T-helper 2 cell treated with Interferon-gamma antibody and Interleukin-4, amounts not matched to agents 5 μg/mL and 100 μg/mL, for 36 hours (primary cell): ENCODE measurements at regions not wholly inside any gene's neighbourhood (a gene's known extent, or its start where the extent isn't known, plus 50 kb on each side); places are given as distances from the start of the nearest gene placed in this dataset.

ENCODE experiments used
- DNase-seq: peaks from one replicate; pipeline ENCODE4 v3.0.0; 2021; ENCODE audit warnings: low spot score
- H3K27ac Mint-ChIP-seq: one replicate; pipeline ENCODE4 v1.8.0; 2021; ENCODE audit warnings: mild to moderate bottlenecking, mixed read lengths
- H3K27me3 Mint-ChIP-seq: one replicate; pipeline ENCODE4 v1.8.0; 2021; ENCODE audit warnings: low read depth, mixed read lengths
- H3K36me3 Mint-ChIP-seq: one replicate; pipeline ENCODE4 v1.8.0; 2021; ENCODE audit warnings: low read depth, mixed read lengths
- H3K4me1 Mint-ChIP-seq: one replicate; pipeline ENCODE4 v1.8.0; 2021; ENCODE audit warnings: low read depth, mixed read lengths
- H3K4me3 Mint-ChIP-seq: one replicate; pipeline ENCODE4 v1.8.0; 2022; ENCODE audit warnings: mild to moderate bottlenecking, moderate library complexity, mixed read lengths
- H3K9me3 Mint-ChIP-seq: one replicate; pipeline ENCODE4 v1.8.0; 2021; ENCODE audit warnings: mixed read lengths

- no peaks in the 10 kb centered on the region for H3K4me1 Mint-ChIP-seq
- no peaks in the 10 kb centered on the region for H3K36me3 Mint-ChIP-seq
- H3K27me3 Mint-ChIP-seq = no peaks in the 10 kb centered on the region
- no peak for DNase-seq
- no peaks in the 10 kb centered on the region for H3K9me3 Mint-ChIP-seq
- H3K27ac Mint-ChIP-seq = no peak overlapping the region
- no peak overlapping the region for H3K4me3 Mint-ChIP-seq
These were observed 186.6 kb upstream of the OPRM1 start for GRCh38 chr6:153852481-153852880.

GRCh38 chr6:153852034-153852433 is 187.0 kb upstream of the OPRM1 start:
- H3K27me3 Mint-ChIP-seq = no peaks in the 10 kb centered on the region
- no peak for DNase-seq
- H3K9me3 Mint-ChIP-seq = no peaks in the 10 kb centered on the region
- no peak overlapping the region for H3K27ac Mint-ChIP-seq
- H3K4me3 Mint-ChIP-seq = no peak overlapping the region
- no peaks in the 10 kb centered on the region for H3K4me1 Mint-ChIP-seq
- H3K36me3 Mint-ChIP-seq = no peaks in the 10 kb centered on the region

- H3K27me3 Mint-ChIP-seq = no peaks in the 10 kb centered on the region
- no peak overlapping the region for H3K27ac Mint-ChIP-seq
- H3K4me3 Mint-ChIP-seq = no peak overlapping the region
- no peaks in the 10 kb centered on the region for H3K9me3 Mint-ChIP-seq
- DNase-seq = no peak
- H3K4me1 Mint-ChIP-seq = no peaks in the 10 kb centered on the region
- no peaks in the 10 kb centered on the region for H3K36me3 Mint-ChIP-seq
These were observed 189.8 kb upstream of the OPRM1 start for GRCh38 chr6:153849072-153849779.

- no peaks in the 10 kb centered on the region for H3K9me3 Mint-ChIP-seq
These were observed 195.6 kb upstream of the OPRM1 start for GRCh38 chr6:153843420-153843819.

GRCh38 chr6:153842491-153842890 is 196.5 kb upstream of the OPRM1 start:
- DNase-seq = no peak
- H3K27me3 Mint-ChIP-seq = no peaks in the 10 kb centered on the region
- H3K27ac Mint-ChIP-seq = no peak overlapping the region
- no peak overlapping the region for H3K4me3 Mint-ChIP-seq
- no peaks in the 10 kb centered on the region for H3K4me1 Mint-ChIP-seq
- no peaks in the 10 kb centered on the region for H3K36me3 Mint-ChIP-seq
- no peaks in the 10 kb centered on the region for H3K9me3 Mint-ChIP-seq

More at GRCh38 chr6:153843420-153843819, 195.6 kb upstream of the OPRM1 start:
- no peaks in the 10 kb centered on the region for H3K36me3 Mint-ChIP-seq
- no peak overlapping the region for H3K27ac Mint-ChIP-seq
- no peaks in the 10 kb centered on the region for H3K4me1 Mint-ChIP-seq
- H3K27me3 Mint-ChIP-seq = no peaks in the 10 kb centered on the region
- H3K4me3 Mint-ChIP-seq = no peak overlapping the region
- no peak for DNase-seq

DNA sequence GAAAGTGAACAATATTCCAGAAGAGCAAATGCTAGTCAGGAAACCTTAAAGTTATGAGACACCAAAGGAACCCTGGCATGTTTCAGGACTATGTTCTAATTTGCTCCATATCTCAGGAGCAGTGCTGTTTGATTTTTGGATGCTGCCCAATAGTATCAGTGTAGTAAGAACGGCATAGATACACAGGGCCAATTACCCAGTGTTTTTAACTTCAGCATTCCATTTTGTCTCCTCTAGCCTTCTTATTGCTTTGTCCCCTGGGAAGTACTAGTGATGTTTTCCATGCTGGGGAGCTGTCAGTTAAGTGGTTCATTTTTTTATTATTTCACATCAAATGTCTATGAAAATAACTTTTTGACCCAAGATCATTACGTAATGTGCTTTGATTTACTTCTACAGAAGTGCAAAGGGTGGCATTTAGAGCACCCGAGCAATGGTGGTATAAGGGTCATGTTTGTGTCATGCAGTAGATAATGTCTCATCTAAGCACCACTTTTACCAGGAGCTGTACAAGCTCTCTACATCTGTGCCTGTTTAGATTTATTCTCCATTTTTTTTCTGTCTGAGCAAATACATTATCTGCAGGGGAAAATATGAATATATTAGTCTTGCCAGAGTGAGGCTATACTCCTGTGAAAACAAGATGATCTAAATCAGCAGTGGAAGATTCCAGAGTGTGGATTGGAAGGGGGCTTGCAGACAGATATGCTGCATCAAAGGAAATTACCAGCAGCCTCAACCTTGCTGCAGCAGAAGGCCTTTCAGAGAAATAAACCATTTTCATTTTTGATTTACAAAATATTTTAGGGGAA is 198.8 kb upstream of the OPRM1 start:
- Mint-ChIP-seq H3K27me3 (no peaks in the 10 kb centered on the region), H3K27ac (no peak overlapping the region)
- no peak for DNase-seq

GRCh38 chr6:153832543-153832942 is 206.5 kb upstream of the OPRM1 start:
- H3K9me3 Mint-ChIP-seq = no peaks in the 10 kb centered on the region
- H3K36me3 Mint-ChIP-seq = no peaks in the 10 kb centered on the region
- DNase-seq = no peak
- no peak overlapping the region for H3K4me3 Mint-ChIP-seq
- H3K27ac Mint-ChIP-seq = no peak overlapping the region
- no peaks in the 10 kb centered on the region for H3K27me3 Mint-ChIP-seq
- H3K4me1 Mint-ChIP-seq = no peaks in the 10 kb centered on the region

More for the DNA sequence above, 198.8 kb upstream of the OPRM1 start:
- no peaks in the 10 kb centered on the region for H3K9me3 Mint-ChIP-seq
- H3K4me3 Mint-ChIP-seq = no peak overlapping the region
- no peaks in the 10 kb centered on the region for H3K36me3 Mint-ChIP-seq
- no peaks in the 10 kb centered on the region for H3K4me1 Mint-ChIP-seq

DNA sequence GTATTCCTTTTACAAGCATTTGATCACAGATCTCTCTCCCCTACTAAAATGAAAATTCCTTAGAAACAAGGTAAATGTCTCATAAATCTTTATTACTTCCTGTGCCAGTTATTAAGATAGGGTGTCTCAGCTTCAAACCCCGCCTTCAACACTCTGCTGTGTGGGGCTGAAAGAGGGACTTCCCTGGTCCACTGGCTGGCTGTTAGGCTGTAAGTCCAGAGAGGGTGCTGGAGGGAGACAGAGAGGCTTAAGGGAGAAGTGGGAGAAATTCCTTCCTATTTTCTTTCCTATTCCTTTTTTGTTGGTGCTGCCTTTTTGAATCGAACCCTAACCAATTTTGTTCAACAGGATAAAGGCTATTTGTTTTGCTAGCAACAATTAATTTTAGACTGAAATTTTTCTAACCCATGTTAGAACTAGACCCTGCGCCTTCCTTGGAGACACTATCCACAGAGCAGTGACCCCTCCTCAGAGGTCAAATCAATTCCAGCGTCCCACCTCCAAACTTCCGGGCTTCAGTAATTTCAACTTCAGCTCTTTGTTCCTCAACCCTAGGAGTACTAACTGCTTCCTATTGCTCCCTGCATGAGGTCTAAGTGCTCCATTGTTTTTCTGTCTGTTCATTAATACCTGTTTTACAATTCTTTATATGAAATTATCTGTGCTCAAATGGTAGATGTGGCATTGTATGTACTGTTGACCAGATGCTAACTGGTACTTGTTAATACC is 207.5 kb upstream of the OPRM1 start:
- Mint-ChIP-seq H3K27ac (no peak overlapping the region), H3K9me3 (no peaks in the 10 kb centered on the region), H3K4me1 (no peaks in the 10 kb centered on the region), H3K36me3 (no peaks in the 10 kb centered on the region), H3K27me3 (no peaks in the 10 kb centered on the region), H3K4me3 (no peak overlapping the region)
- DNase-seq = no peak

- Mint-ChIP-seq H3K9me3 (peaks cover 11% of the 10 kb centered on the region), H3K4me1 (no peaks in the 10 kb centered on the region), H3K27ac (no peak overlapping the region), H3K4me3 (no peak overlapping the region), H3K27me3 (no peaks in the 10 kb centered on the region), H3K36me3 (no peaks in the 10 kb centered on the region)
- DNase-seq = no peak
These were observed 221.9 kb upstream of the OPRM1 start for GRCh38 chr6:153817173-153817572.

DNA sequence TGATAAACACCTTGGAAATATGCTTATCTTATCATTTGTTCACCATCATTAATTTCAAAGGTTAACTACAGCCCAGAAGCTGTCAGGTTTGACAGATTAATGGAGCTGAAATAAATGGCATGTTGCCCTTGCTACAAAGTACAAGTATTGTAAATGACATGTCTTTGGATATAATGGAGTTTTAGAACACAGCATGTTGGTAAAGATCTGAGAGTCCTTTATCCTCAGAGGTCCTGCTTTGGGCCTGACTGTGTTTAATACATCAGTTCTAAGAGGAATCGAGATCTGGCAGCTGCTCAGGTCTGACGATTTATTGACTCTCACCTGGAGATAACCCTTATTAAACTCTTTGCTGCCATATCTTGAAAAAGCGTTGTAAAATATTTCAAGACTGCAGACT is 222.7 kb upstream of the OPRM1 start:
- peaks cover 11% of the 10 kb centered on the region for H3K9me3 Mint-ChIP-seq
- H3K4me1 Mint-ChIP-seq = no peaks in the 10 kb centered on the region
- DNase-seq = no peak
- no peak overlapping the region for H3K27ac Mint-ChIP-seq
- no peaks in the 10 kb centered on the region for H3K36me3 Mint-ChIP-seq
- no peak overlapping the region for H3K4me3 Mint-ChIP-seq
- H3K27me3 Mint-ChIP-seq = no peaks in the 10 kb centered on the region

- no peaks in the 10 kb centered on the region for H3K27me3 Mint-ChIP-seq
- no peak overlapping the region for H3K27ac Mint-ChIP-seq
- H3K9me3 Mint-ChIP-seq = peaks cover 11% of the 10 kb centered on the region
- H3K36me3 Mint-ChIP-seq = no peaks in the 10 kb centered on the region
- no peaks in the 10 kb centered on the region for H3K4me1 Mint-ChIP-seq
- no peak overlapping the region for H3K4me3 Mint-ChIP-seq
- no peak for DNase-seq
These were observed 224.9 kb upstream of the OPRM1 start for GRCh38 chr6:153814136-153814535.

DNA sequence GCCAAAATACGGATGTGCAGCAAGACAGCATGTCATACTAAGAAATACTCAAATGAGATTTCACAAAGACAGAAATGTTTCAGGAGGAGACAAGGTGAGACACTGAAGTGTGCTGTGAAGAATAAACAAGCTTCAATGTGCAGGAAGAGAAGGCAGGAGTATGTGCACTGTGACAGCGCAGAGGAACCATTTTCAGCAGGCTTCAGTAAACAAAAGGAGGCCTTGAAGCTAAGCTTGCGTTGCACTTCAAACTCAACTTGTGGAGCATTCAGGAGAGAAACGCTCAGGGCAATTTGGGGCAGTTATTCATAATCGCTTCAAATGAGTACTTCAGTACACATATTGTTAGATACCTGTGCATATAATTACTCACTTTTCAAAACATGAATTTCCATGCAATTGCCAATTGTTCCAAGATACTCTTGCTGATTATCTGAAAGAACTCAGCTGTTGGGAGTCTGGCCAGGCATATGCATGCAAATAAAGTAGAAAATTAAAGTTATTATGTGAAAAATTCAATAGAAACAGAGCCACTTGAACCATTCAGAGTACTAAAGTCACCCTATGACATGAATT is 234.2 kb upstream of the OPRM1 start:
- H3K27me3 Mint-ChIP-seq = no peaks in the 10 kb centered on the region
- no peaks in the 10 kb centered on the region for H3K4me1 Mint-ChIP-seq
- H3K4me3 Mint-ChIP-seq = no peak overlapping the region
- no peaks in the 10 kb centered on the region for H3K36me3 Mint-ChIP-seq
- no peaks in the 10 kb centered on the region for H3K9me3 Mint-ChIP-seq
- no peak for DNase-seq
- H3K27ac Mint-ChIP-seq = no peak overlapping the region

DNA sequence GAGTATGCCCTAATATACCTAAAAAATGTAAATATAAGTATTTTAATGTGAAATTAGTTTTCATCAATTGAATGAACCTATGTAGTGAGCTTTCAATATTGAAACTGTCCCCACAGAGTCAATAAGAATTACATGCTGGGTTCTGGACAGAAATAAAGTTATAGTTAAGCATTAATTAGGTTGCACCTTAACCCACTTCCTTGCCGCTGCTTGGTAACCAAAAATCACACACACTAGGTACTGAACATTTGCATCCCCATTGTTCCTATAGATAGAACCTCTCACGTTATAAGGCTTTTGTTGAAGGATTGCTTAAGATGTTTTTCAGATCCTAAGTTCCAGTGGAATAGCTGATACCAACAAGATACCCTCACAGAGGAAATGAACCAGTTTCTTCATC is 237.1 kb upstream of the OPRM1 start:
- H3K4me3 Mint-ChIP-seq = no peak overlapping the region
- no peaks in the 10 kb centered on the region for H3K27me3 Mint-ChIP-seq
- no peaks in the 10 kb centered on the region for H3K36me3 Mint-ChIP-seq
- no peak overlapping the region for H3K27ac Mint-ChIP-seq
- no peaks in the 10 kb centered on the region for H3K4me1 Mint-ChIP-seq
- H3K9me3 Mint-ChIP-seq = no peaks in the 10 kb centered on the region
- no peak for DNase-seq
